H1 (cell line): ENCODE measurements at regions not wholly inside any gene's neighbourhood (a gene's known extent, or its start where the extent isn't known, plus 50 kb on each side); places are given as distances from the start of the nearest gene placed in this dataset.

ENCODE experiments used
- CTCF ChIA-PET: fragments of 300-600 bp; sonication (Branson Sonifier 250); formaldehyde crosslinking; loops from one replicate; lab custom pipeline; 2021; ENCODE audit not compliant: partially characterized antibody; lab: Charles Lee
- POLR2A ChIA-PET: fragments of 300-600 bp; sonication (Branson Sonifier 250); formaldehyde crosslinking; loops from one replicate; lab custom pipeline; 2021; ENCODE audit warnings: inconsistent platforms; ENCODE audit not compliant: partially characterized antibody; lab: Charles Lee
- DNase-seq, 2 experiments: peaks; one replicate each; pipeline versions ENCODE4 v3.0.0 to v3.0.0-alpha.2; 2010 to 2022; ENCODE audit warnings: low spot score in 2 of 2, low read depth in 1 of 2, mixed read lengths in 1 of 2
- FAIRE-seq: peaks from 2 replicates; lab custom pipeline; 2011; peaks lifted over from hg19 to GRCh38; lab: Jason Lieb, UNC
- H2AFZ ChIP-seq: 2 replicates; pipeline ENCODE4 v1.8.1; 2012; ENCODE audit warnings: low read length, inconsistent platforms
- H2AK5ac ChIP-seq: 2 replicates; pipeline ENCODE4 v1.6.1; 2013; ENCODE audit warnings: low read depth, low read length
- H2BK120ac ChIP-seq: replicated peaks from 2 replicates; pipeline ENCODE3; 2013; ENCODE audit warnings: low read depth, low read length, inconsistent platforms
- H2BK12ac ChIP-seq: 2 replicates; pipeline ENCODE4 v1.6.1; 2013; ENCODE audit warnings: low read depth, low read length
- H2BK15ac ChIP-seq: 2 replicates; pipeline ENCODE4 v1.6.1; 2013; ENCODE audit warnings: low read length
- H2BK20ac ChIP-seq: 2 replicates; pipeline ENCODE4 v1.6.1; 2013; ENCODE audit warnings: low read length
- H2BK5ac ChIP-seq: 2 replicates; pipeline ENCODE4 v1.6.1; 2013; ENCODE audit warnings: low read depth, low read length
- H3K14ac ChIP-seq: 2 replicates; pipeline ENCODE4 v1.6.1; 2013; ENCODE audit warnings: inconsistent platforms; ENCODE audit not compliant: insufficient read length
- H3K18ac ChIP-seq: 2 replicates; pipeline ENCODE4 v1.6.1; 2013; ENCODE audit warnings: low read length; ENCODE audit errors: extremely low read depth
- H3K23ac ChIP-seq: 2 replicates; pipeline ENCODE4 v1.6.1; 2013; ENCODE audit warnings: inconsistent platforms; ENCODE audit not compliant: insufficient read length
- H3K23me2 ChIP-seq: 2 replicates; pipeline ENCODE4 v1.6.1; 2013; ENCODE audit warnings: low read depth, low read length
- H3K27ac ChIP-seq: 2 replicates; pipeline ENCODE4 v1.6.1; 2011; ENCODE audit warnings: low read depth, low read length, inconsistent platforms
- H3K27me3 ChIP-seq, 4 experiments: replicated peaks in 1 of 4; 1 replicate in 1 of 4; 2 replicates in 3 of 4; pipeline versions ENCODE4 v1.6.1 to v1.8.1; 2011 to 2013; ENCODE audit warnings: low read length in 3 of 4, mild to moderate bottlenecking in 3 of 4, inconsistent platforms in 2 of 4, mixed read lengths in 2 of 4, moderate library complexity in 1 of 4; ENCODE audit not compliant: control insufficient read depth in 3 of 4, insufficient read depth in 3 of 4; ENCODE audit errors: extremely low read depth in 1 of 4
- H3K36me3 ChIP-seq, 4 experiments: 2 replicates each; pipeline versions ENCODE4 v1.6.1 to v1.8.1; 2011 to 2013; ENCODE audit warnings: mild to moderate bottlenecking in 4 of 4, low read length in 3 of 4, moderate library complexity in 2 of 4, control low read depth in 1 of 4, inconsistent platforms in 1 of 4; ENCODE audit not compliant: insufficient read depth in 4 of 4, control insufficient read depth in 2 of 4
- H3K4ac ChIP-seq: replicated peaks from 2 replicates; pipeline ENCODE3; 2013; ENCODE audit warnings: low read length, low read depth, mixed read lengths, inconsistent platforms; ENCODE audit not compliant: insufficient read length
- H3K4me1 ChIP-seq, 4 experiments: replicated peaks in 1 of 4; 1 replicate in 1 of 4; 2 replicates in 3 of 4; pipeline versions ENCODE4 v1.6.1 to v1.8.1; 2011 to 2013; ENCODE audit warnings: low read length in 3 of 4, inconsistent platforms in 2 of 4, mixed read lengths in 1 of 4; ENCODE audit not compliant: insufficient read depth in 4 of 4, control insufficient read depth in 3 of 4
- H3K4me2 ChIP-seq, 2 experiments: 2 replicates each; pipeline versions ENCODE4 v1.6.1 to v1.8.1; 2011 to 2013; ENCODE audit warnings: low read depth in 2 of 2, low read length in 2 of 2, control low read depth in 1 of 2, inconsistent platforms in 1 of 2, mild to moderate bottlenecking in 1 of 2; ENCODE audit not compliant: insufficient read depth in 1 of 2
- H3K4me3 ChIP-seq, 4 experiments: fragments of 200-600, 300-600 bp in 1 of 4; sonication (generic), shearing (Covaris generic), sonication (Bioruptor Twin) in 1 of 4; 2 replicates each; pipeline versions ENCODE4 v1.5.1 to v1.8.1; 2011 to 2016; ENCODE audit warnings: low read length in 4 of 4, low read depth in 3 of 4, control low read depth in 2 of 4, inconsistent platforms in 2 of 4, mild to moderate bottlenecking in 2 of 4, mixed read lengths in 1 of 4, moderate library complexity in 1 of 4; ENCODE audit not compliant: insufficient read depth in 2 of 4; ENCODE audit errors: extremely low read depth in 1 of 4
- H3K56ac ChIP-seq: replicated peaks from 2 replicates; pipeline ENCODE3; 2013; ENCODE audit warnings: low read depth, mild to moderate bottlenecking, mixed read lengths, low read length, inconsistent platforms; ENCODE audit not compliant: insufficient read length
- H3K79me1 ChIP-seq: 2 replicates; pipeline ENCODE4 v1.6.1; 2013; ENCODE audit warnings: low read depth, low read length, control low read depth
- H3K79me2 ChIP-seq, 2 experiments: 2 replicates each; pipeline versions ENCODE4 v1.6.1 to v1.8.1; 2012 to 2013; ENCODE audit warnings: low read length in 2 of 2, mild to moderate bottlenecking in 2 of 2, inconsistent platforms in 1 of 2; ENCODE audit not compliant: insufficient read depth in 2 of 2, control insufficient read depth in 1 of 2
- H3K9ac ChIP-seq, 4 experiments: replicated peaks in 1 of 4; 1 replicate in 1 of 4; 2 replicates in 3 of 4; pipeline versions ENCODE4 v1.6.1 to v1.8.1; 2011 to 2013; ENCODE audit warnings: low read depth in 3 of 4, low read length in 3 of 4, control low read depth in 2 of 4, mild to moderate bottlenecking in 2 of 4, moderate library complexity in 2 of 4, inconsistent platforms in 1 of 4; ENCODE audit errors: extremely low read depth in 1 of 4
- H3K9me3 ChIP-seq, 2 experiments: 2 replicates each; pipeline versions ENCODE4 v1.6.1 to v1.8.1; 2012 to 2013; ENCODE audit warnings: mild to moderate bottlenecking in 2 of 2, moderate library complexity in 2 of 2, control low read depth in 1 of 2, inconsistent platforms in 1 of 2, low read depth in 1 of 2, low read length in 1 of 2, mixed read lengths in 1 of 2; ENCODE audit not compliant: insufficient read depth in 2 of 2
- H4K20me1 ChIP-seq, 2 experiments: replicated peaks in 1 of 2; 2 replicates each; pipeline versions ENCODE3 to v1.8.1; 2011 to 2013; ENCODE audit warnings: inconsistent platforms in 2 of 2, low read length in 2 of 2, mild to moderate bottlenecking in 1 of 2; ENCODE audit not compliant: insufficient read depth in 2 of 2, control insufficient read depth in 1 of 2
- H4K5ac ChIP-seq: 2 replicates; pipeline ENCODE4 v1.6.1; 2013; ENCODE audit warnings: low read length, low read depth, mixed read lengths, inconsistent platforms; ENCODE audit not compliant: insufficient read length
- H4K8ac ChIP-seq: 2 replicates; pipeline ENCODE4 v1.8.0; 2013; ENCODE audit warnings: mild to moderate bottlenecking, moderate library complexity, low read length, inconsistent platforms; ENCODE audit not compliant: insufficient read depth; ENCODE audit errors: extremely low read depth
- H4K91ac ChIP-seq: replicated peaks from 2 replicates; pipeline ENCODE3; 2013; ENCODE audit warnings: low read length, mixed read lengths, inconsistent platforms; ENCODE audit not compliant: insufficient read length
- BACH1 ChIP-seq: IDR thresholded peaks from 2 replicates; pipeline ENCODE4 v1.6.1; 2012; ENCODE audit warnings: low read length, improper control_type of control experiment
- CBX8 ChIP-seq: fragments of 300-800, 300-1000 bp; sonication (generic); IDR thresholded peaks from 2 replicates; pipeline ENCODE4 v1.7.1; 2016; ENCODE audit warnings: low read depth, low read length, borderline replicate concordance
- CEBPB ChIP-seq: IDR thresholded peaks from 2 replicates; pipeline ENCODE4 v1.6.1; 2012; ENCODE audit warnings: low read depth, low read length
- EP300 ChIP-seq, 2 experiments: IDR thresholded peaks; 1 replicate in 1 of 2; 2 replicates in 1 of 2; pipeline ENCODE4 v1.6.1; 2011 to 2012; ENCODE audit warnings: low read depth in 2 of 2, low read length in 2 of 2, mild to moderate bottlenecking in 2 of 2, borderline replicate concordance in 1 of 2, inconsistent platforms in 1 of 2, moderate library complexity in 1 of 2
- JUND ChIP-seq: IDR thresholded peaks from 2 replicates; pipeline ENCODE4 v1.6.1; 2011; ENCODE audit warnings: mild to moderate bottlenecking, improper control_type of control experiment, low read length
- KDM4A ChIP-seq: IDR thresholded peaks from one replicate; pipeline ENCODE4 v1.7.1; 2012; ENCODE audit warnings: low read depth, mild to moderate bottlenecking, moderate library complexity, low read length, inconsistent platforms; ENCODE audit not compliant: severe bottlenecking
- RFX5 ChIP-seq: IDR thresholded peaks from 2 replicates; pipeline ENCODE4 v1.6.1; 2011; ENCODE audit warnings: low read depth, low read length, improper control_type of control experiment, borderline replicate concordance
- RNF2 ChIP-seq: fragments of 200-900, 300-1000 bp; sonication (generic); IDR thresholded peaks from 2 replicates; pipeline ENCODE4 v1.7.1; 2016; ENCODE audit warnings: borderline replicate concordance, low read depth, mild to moderate bottlenecking, antibody characterized with exemption, low read length; ENCODE audit not compliant: poor library complexity, severe bottlenecking; ENCODE audit errors: missing control alignments
- SAP30 ChIP-seq: fragments of 300-600 bp; sonication (generic); IDR thresholded peaks from 2 replicates; pipeline ENCODE4 v1.7.1; 2012; ENCODE audit warnings: low read length, moderate library complexity, mild to moderate bottlenecking, inconsistent platforms; ENCODE audit not compliant: insufficient read depth, insufficient replicate concordance
- SIN3A ChIP-seq, 2 experiments: IDR thresholded peaks in 1 of 2; conservative IDR thresholded peaks in 1 of 2; 2 replicates each; pipeline ENCODE4 v1.6.1; 2011 to 2012; ENCODE audit warnings: low read length in 2 of 2, improper control_type of control experiment in 1 of 2, low read depth in 1 of 2, mild to moderate bottlenecking in 1 of 2
- SP1 ChIP-seq: IDR thresholded peaks from 2 replicates; pipeline ENCODE4 v1.6.1; 2011; ENCODE audit warnings: low read depth, low read length
- TCF12 ChIP-seq: IDR thresholded peaks from 2 replicates; pipeline ENCODE4 v1.6.1; 2011; ENCODE audit warnings: low read depth, mild to moderate bottlenecking, low read length
- WGBS, 2 experiments: shearing (Covaris generic) in 1 of 2; methylation state at CpG; one replicate each; pipeline versions ENCODE4 v1.1.6 to v1.1.7; 2013 to 2015; ENCODE audit warnings: low lambda C conversion rate in 2 of 2, mixed read lengths in 2 of 2, inconsistent platforms in 1 of 2, low coverage in 1 of 2, missing lambda C conversion rate in 1 of 2; ENCODE audit not compliant: insufficient replicate concordance in 2 of 2, insufficient coverage in 1 of 2, insufficient read length in 1 of 2; ENCODE audit errors: extremely low coverage in 1 of 2, missing lambda C conversion rate in 1 of 2; 5-methylcytosine and 5-hydroxymethylcytosine counted together
- TF ChIP-seq, protein P1 (sequence below): IDR thresholded peaks from 2 replicates; pipeline ENCODE4 v1.6.1; 2011; ENCODE audit warnings: low read depth, mild to moderate bottlenecking, low read length; ENCODE audit not compliant: insufficient read depth

DNA sequence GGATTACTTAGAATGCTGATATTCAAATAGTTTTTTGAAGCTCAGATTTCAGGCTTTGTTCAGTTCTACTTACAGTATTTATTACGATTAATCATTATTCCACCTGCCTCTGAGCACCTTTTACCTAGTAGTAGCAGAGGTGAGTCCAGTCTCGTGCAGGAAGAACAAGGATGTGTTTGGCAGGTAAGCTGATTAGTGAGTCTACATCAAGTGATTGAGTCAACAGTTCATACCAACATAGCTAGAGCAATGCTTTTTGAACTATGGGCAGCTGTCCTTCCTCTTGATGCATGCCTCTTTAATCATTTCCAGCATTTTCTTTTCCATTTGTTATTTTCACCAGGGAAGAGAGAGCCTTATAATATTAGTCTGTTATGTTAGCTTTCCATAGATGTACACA, 838.9 kb downstream of the USP25 start:
- Histone ChIP-seq H3K23ac (no peak overlapping the region), H3K4me3 (no peak overlapping the region), H4K91ac (no peak overlapping the region), H2AK5ac (no peak overlapping the region), H3K4me1 (no peaks in the 10 kb centered on the region), H4K8ac (no peak overlapping the region), H3K79me1 (no peaks in the 10 kb centered on the region), H2BK12ac (no peak overlapping the region), H2AFZ (no peak overlapping the region), H2BK120ac (no peak overlapping the region), H3K36me3 (no peaks in the 10 kb centered on the region), H3K27ac (no peak overlapping the region), H3K27me3 (no peaks in the 10 kb centered on the region), H2BK15ac (no peak overlapping the region), H3K23me2 (no peaks in the 10 kb centered on the region), H3K56ac (no peak overlapping the region), H4K20me1 (no peaks in the 10 kb centered on the region), H3K9me3 (no peaks in the 10 kb centered on the region), H2BK20ac (no peak overlapping the region), H3K79me2 (no peaks in the 10 kb centered on the region), H3K18ac (no peak overlapping the region), H2BK5ac (no peak overlapping the region), H3K9ac (no peak overlapping the region), H3K4ac (no peak overlapping the region), H4K5ac (no peak overlapping the region), H3K14ac (no peak overlapping the region), H3K4me2 (no peak overlapping the region)
- TF ChIP-seq, protein P1, sequence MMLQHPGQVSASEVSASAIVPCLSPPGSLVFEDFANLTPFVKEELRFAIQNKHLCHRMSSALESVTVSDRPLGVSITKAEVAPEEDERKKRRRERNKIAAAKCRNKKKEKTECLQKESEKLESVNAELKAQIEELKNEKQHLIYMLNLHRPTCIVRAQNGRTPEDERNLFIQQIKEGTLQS, result no peak
- TF ChIP-seq RFX5 (no peak), BACH1 (no peak), CBX8 (no peak), SAP30 (no peak), SP1 (no peak), SIN3A (conservative IDR thresholded peaks at IDR 0.05 in 1 of 2, IDR thresholded peaks at IDR 0.05 in 1 of 2; ENCODE audit: low read depth in 1 of 2, low read length in 2 of 2) (no peak), EP300 (IDR thresholded peaks at IDR 0.05; ENCODE audit: borderline replicate concordance in 1 of 2, low read depth in 2 of 2, low read length in 2 of 2) (no peak), JUND (no peak), TCF12 (no peak), KDM4A (no peak), CEBPB (no peak), RNF2 (no peak)
- ChIA-PET POLR2A (no interaction called here), CTCF (interaction anchor here (1.5 kb wide), 1 partner anchor 10 kb away, joined by 3 read pairs; no protein-coding TSS in a partner anchor)
- FAIRE-seq, result no peak
- no peak for DNase-seq
- 96% methylated on average over 2 of the region's 2 CpGs; no CpG with 5 or more reads in 1 of the 2 experiments for WGBS, 2 experiments
